NB4 (cell line): ENCODE measurements at regions not wholly inside any gene's neighbourhood (a gene's known extent, or its start where the extent isn't known, plus 50 kb on each side); places are given as distances from the start of the nearest gene placed in this dataset.

ENCODE experiments used
- MYC ChIP-seq: IDR thresholded peaks from 2 replicates; pipeline ENCODE4 v1.6.1; 2011; ENCODE audit warnings: low read depth, low read length
- POLR2A ChIP-seq: IDR thresholded peaks from 2 replicates; pipeline ENCODE4 v1.6.1; 2011; ENCODE audit warnings: mild to moderate bottlenecking; ENCODE audit not compliant: insufficient read length; ENCODE audit errors: extremely low read depth
- TF ChIP-seq, protein P1 (sequence below): IDR thresholded peaks from one replicate; pipeline ENCODE4 v1.5.1; 2012; ENCODE audit warnings: low read depth, low read length
- TF ChIP-seq, protein P2 (sequence below): IDR thresholded peaks from 2 replicates; pipeline ENCODE4 v1.6.1; 2011; ENCODE audit warnings: low read depth, low read length

DNA sequence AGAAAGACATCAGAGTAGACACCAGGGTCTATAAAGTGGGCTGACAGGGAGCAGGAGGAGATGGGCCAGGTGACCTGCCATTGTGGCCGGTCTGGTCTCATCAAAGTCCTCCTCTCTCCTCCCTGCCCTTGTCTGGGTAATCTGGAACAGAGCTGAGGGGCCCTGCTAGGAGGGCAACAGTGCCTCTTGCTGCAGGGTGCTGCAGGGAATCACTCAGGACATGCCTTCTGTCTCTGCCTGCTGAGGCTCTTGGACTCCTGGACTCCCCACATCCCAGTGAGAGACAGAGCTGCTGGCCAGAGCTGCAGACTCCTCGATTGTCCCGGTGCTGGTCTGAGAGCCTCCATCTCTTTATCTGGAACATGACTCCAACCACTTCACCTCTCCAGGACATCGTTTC is 366.1 kb upstream of the DUSP10 start:
- TF ChIP-seq, protein P1, sequence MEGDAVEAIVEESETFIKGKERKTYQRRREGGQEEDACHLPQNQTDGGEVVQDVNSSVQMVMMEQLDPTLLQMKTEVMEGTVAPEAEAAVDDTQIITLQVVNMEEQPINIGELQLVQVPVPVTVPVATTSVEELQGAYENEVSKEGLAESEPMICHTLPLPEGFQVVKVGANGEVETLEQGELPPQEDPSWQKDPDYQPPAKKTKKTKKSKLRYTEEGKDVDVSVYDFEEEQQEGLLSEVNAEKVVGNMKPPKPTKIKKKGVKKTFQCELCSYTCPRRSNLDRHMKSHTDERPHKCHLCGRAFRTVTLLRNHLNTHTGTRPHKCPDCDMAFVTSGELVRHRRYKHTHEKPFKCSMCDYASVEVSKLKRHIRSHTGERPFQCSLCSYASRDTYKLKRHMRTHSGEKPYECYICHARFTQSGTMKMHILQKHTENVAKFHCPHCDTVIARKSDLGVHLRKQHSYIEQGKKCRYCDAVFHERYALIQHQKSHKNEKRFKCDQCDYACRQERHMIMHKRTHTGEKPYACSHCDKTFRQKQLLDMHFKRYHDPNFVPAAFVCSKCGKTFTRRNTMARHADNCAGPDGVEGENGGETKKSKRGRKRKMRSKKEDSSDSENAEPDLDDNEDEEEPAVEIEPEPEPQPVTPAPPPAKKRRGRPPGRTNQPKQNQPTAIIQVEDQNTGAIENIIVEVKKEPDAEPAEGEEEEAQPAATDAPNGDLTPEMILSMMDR: no peak
- no peak for TF ChIP-seq POLR2A
- TF ChIP-seq, protein P2, sequence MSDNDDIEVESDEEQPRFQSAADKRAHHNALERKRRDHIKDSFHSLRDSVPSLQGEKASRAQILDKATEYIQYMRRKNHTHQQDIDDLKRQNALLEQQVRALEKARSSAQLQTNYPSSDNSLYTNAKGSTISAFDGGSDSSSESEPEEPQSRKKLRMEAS: no peak
- TF ChIP-seq MYC: no peak
